ENCODE measurements at regions not wholly inside any gene's neighbourhood (a gene's known extent, or its start where the extent isn't known, plus 50 kb on each side); places are given as distances from the start of the nearest gene placed in this dataset.

DNA sequence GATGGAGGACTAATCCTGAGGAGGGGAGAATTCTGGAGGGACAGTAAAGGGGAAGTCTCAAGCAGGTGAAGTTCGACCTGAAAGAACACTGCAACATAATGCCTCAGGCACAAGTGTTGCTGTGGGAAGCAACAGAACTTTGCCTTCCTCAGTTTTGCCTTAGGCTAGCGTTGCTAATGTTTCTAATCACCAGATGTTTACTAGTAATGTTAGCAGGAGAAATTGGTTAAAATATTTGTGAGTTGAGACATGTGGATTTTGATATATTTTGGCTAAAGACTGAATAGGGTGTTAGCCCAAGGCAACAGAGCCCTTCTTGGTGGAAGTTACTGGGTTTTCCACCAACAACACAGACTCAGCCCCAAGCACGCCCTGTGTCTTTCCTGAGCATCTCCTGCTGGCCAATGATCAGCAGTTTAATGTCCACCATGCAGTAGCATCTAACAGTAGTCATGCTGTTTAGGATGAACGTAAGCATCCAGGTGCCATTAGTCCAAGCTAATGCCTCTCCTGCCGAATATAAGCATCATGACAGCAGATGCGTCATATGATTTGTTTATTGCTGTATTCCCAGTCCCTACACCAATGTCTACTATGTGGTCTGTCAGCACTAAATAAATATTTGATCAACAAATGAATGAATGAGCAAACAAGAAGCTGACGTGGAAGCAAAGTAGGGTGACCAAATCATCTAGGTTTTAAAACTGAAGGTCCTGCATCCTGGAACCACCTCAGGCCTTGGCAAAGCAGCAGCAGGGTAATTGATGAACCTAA is 511.9 kb upstream of the HTR2A start:
- no peaks in the 10 kb centered on the region for H4K20me1 ChIP-seq (ENCODE audit: insufficient read depth, low read length)
- DNase-seq (ENCODE audit: low read depth), result no peak
- H3K27me3 Mint-ChIP-seq (ENCODE audit: low read depth, unreplicated experiment), result no peaks in the 10 kb centered on the region
- H3K9me3 Mint-ChIP-seq (ENCODE audit: unreplicated experiment), result no peaks in the 10 kb centered on the region
- no peak for TF ChIP-seq EZH2 (IDR thresholded peaks at IDR 0.05; ENCODE audit: insufficient read depth, low read length)
- TF ChIP-seq, protein P1, sequence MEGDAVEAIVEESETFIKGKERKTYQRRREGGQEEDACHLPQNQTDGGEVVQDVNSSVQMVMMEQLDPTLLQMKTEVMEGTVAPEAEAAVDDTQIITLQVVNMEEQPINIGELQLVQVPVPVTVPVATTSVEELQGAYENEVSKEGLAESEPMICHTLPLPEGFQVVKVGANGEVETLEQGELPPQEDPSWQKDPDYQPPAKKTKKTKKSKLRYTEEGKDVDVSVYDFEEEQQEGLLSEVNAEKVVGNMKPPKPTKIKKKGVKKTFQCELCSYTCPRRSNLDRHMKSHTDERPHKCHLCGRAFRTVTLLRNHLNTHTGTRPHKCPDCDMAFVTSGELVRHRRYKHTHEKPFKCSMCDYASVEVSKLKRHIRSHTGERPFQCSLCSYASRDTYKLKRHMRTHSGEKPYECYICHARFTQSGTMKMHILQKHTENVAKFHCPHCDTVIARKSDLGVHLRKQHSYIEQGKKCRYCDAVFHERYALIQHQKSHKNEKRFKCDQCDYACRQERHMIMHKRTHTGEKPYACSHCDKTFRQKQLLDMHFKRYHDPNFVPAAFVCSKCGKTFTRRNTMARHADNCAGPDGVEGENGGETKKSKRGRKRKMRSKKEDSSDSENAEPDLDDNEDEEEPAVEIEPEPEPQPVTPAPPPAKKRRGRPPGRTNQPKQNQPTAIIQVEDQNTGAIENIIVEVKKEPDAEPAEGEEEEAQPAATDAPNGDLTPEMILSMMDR (IDR thresholded peaks at IDR 0.05; ENCODE audit: insufficient read depth, low read depth, low read length), result no peak
- FAIRE-seq, result no peak
- no peak overlapping the region for H3K27ac ChIP-seq (ENCODE audit: low read depth, low read length)
- H3K4me3 Mint-ChIP-seq (ENCODE audit: unreplicated experiment), result no peak overlapping the region
- no peaks in the 10 kb centered on the region for H3K79me2 ChIP-seq (ENCODE audit: insufficient read depth, low read length)
- H3K36me3 ChIP-seq (ENCODE audit: insufficient read depth, low read length), result no peaks in the 10 kb centered on the region
- H3K4me2 ChIP-seq (ENCODE audit: low read length), result no peak overlapping the region
- no peak overlapping the region for H3K27ac Mint-ChIP-seq (ENCODE audit: unreplicated experiment)
- H2AFZ ChIP-seq (ENCODE audit: low read depth, low read length), result no peak overlapping the region
- no peaks in the 10 kb centered on the region for H3K27me3 ChIP-seq (ENCODE audit: insufficient read depth, low read length)
- H3K9me3 ChIP-seq (ENCODE audit: insufficient read depth, low read depth, low read length), result no peaks in the 10 kb centered on the region
- no peaks in the 10 kb centered on the region for H3K4me1 ChIP-seq (ENCODE audit: insufficient read depth, low read length)
- no peak overlapping the region for H3K4me3 ChIP-seq (ENCODE audit: insufficient read depth, low read depth, low read length)
- no peak overlapping the region for H3K9ac ChIP-seq (ENCODE audit: low read length)
- peaks cover 5% of the 10 kb centered on the region for H3K4me1 Mint-ChIP-seq (ENCODE audit: low read depth, unreplicated experiment)
- no peaks in the 10 kb centered on the region for H3K36me3 Mint-ChIP-seq (ENCODE audit: low read depth, unreplicated experiment)

DNA sequence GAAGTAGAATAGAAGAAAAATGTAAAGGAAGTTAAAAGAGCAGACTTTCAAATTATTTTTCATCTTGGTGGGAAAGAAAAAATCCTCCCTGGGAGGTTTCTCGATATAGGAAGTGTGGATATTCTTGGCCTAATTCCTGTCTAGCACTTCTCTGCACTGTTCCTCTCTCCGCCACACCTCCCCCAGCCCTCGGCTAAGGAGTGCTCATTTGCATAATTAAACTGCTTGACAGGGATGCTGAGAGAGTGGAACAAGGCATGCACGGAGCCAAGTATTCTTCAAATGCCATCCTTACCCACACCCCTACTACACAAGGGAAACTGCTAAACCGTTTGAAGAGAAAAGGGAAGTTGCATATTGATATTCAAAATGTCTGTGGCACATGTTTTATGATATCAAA is 511.0 kb upstream of the HTR2A start:
- Histone ChIP-seq H3K36me3 (ENCODE audit: insufficient read depth, low read length) (no peaks in the 10 kb centered on the region), H4K20me1 (ENCODE audit: insufficient read depth, low read length) (no peaks in the 10 kb centered on the region), H3K4me3 (ENCODE audit: insufficient read depth, low read depth, low read length) (no peak overlapping the region), H2AFZ (ENCODE audit: low read depth, low read length) (no peak overlapping the region), H3K4me2 (ENCODE audit: low read length) (no peak overlapping the region), H3K4me1 (ENCODE audit: insufficient read depth, low read length) (no peaks in the 10 kb centered on the region), H3K9ac (ENCODE audit: low read length) (no peak overlapping the region), H3K27me3 (ENCODE audit: insufficient read depth, low read length) (no peaks in the 10 kb centered on the region), H3K79me2 (ENCODE audit: insufficient read depth, low read length) (no peaks in the 10 kb centered on the region), H3K27ac (ENCODE audit: low read depth, low read length) (no peak overlapping the region), H3K9me3 (ENCODE audit: insufficient read depth, low read depth, low read length) (no peaks in the 10 kb centered on the region)
- no peaks in the 10 kb centered on the region for H3K9me3 Mint-ChIP-seq (ENCODE audit: unreplicated experiment)
- no peak overlapping the region for H3K27ac Mint-ChIP-seq (ENCODE audit: unreplicated experiment)
- FAIRE-seq, result no peak
- no peaks in the 10 kb centered on the region for H3K36me3 Mint-ChIP-seq (ENCODE audit: low read depth, unreplicated experiment)
- TF ChIP-seq, protein P1 (IDR thresholded peaks at IDR 0.05; ENCODE audit: insufficient read depth, low read depth, low read length), result no peak
- no peak for TF ChIP-seq EZH2 (IDR thresholded peaks at IDR 0.05; ENCODE audit: insufficient read depth, low read length)
- DNase-seq (ENCODE audit: low read depth), result no peak
- H3K4me1 Mint-ChIP-seq (ENCODE audit: low read depth, unreplicated experiment), result peaks cover 5% of the 10 kb centered on the region
- H3K27me3 Mint-ChIP-seq (ENCODE audit: low read depth, unreplicated experiment), result no peaks in the 10 kb centered on the region
- no peak overlapping the region for H3K4me3 Mint-ChIP-seq (ENCODE audit: unreplicated experiment)

DNA sequence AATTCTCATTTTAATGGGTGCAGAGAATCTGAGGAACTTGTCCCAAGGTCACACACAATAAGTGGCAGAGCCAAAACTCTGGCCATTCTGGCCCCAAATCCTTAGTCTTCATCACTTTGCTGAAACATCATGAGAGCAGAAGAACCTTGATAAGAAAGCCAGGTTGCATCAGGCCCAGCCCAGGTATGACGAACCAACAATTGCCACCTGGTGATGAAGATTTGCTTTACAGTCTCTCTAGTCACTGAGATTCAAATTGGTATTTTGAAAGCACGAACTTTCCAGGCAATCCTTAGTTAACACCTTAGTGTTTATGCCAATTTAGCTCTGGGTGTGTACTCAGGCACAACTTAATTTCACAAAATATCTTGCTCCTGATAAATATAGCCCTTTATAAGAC is 502.7 kb upstream of the HTR2A start:
- Mint-ChIP-seq H3K27ac (ENCODE audit: unreplicated experiment) (no peak overlapping the region), H3K27me3 (ENCODE audit: low read depth, unreplicated experiment) (no peaks in the 10 kb centered on the region), H3K4me3 (ENCODE audit: unreplicated experiment) (no peak overlapping the region), H3K4me1 (ENCODE audit: low read depth, unreplicated experiment) (no peaks in the 10 kb centered on the region), H3K36me3 (ENCODE audit: low read depth, unreplicated experiment) (no peaks in the 10 kb centered on the region), H3K9me3 (ENCODE audit: unreplicated experiment) (no peaks in the 10 kb centered on the region)
- H3K9ac ChIP-seq (ENCODE audit: low read length), result no peak overlapping the region
- H4K20me1 ChIP-seq (ENCODE audit: insufficient read depth, low read length), result no peaks in the 10 kb centered on the region
- H3K79me2 ChIP-seq (ENCODE audit: insufficient read depth, low read length), result no peaks in the 10 kb centered on the region
- no peaks in the 10 kb centered on the region for H3K36me3 ChIP-seq (ENCODE audit: insufficient read depth, low read length)
- TF ChIP-seq, protein P1 (IDR thresholded peaks at IDR 0.05; ENCODE audit: insufficient read depth, low read depth, low read length), result no peak
- no peak for TF ChIP-seq EZH2 (IDR thresholded peaks at IDR 0.05; ENCODE audit: insufficient read depth, low read length)
- H2AFZ ChIP-seq (ENCODE audit: low read depth, low read length), result no peak overlapping the region
- H3K27ac ChIP-seq (ENCODE audit: low read depth, low read length), result no peak overlapping the region
- DNase-seq (ENCODE audit: low read depth) (no peak), FAIRE-seq (no peak)
- no peak overlapping the region for H3K4me3 ChIP-seq (ENCODE audit: insufficient read depth, low read depth, low read length)
- H3K4me2 ChIP-seq (ENCODE audit: low read length), result no peak overlapping the region
- no peaks in the 10 kb centered on the region for H3K27me3 ChIP-seq (ENCODE audit: insufficient read depth, low read length)
- H3K4me1 ChIP-seq (ENCODE audit: insufficient read depth, low read length), result no peaks in the 10 kb centered on the region
- H3K9me3 ChIP-seq (ENCODE audit: insufficient read depth, low read depth, low read length), result no peaks in the 10 kb centered on the region

Measured in astrocyte (in vitro differentiated cells and primary cell).